Endothelial cell of umbilical vein (primary cell): ENCODE measurements at regions not wholly inside any gene's neighbourhood (a gene's known extent, or its start where the extent isn't known, plus 50 kb on each side); places are given as distances from the start of the nearest gene placed in this dataset.

Experiments
- BruUV-seq: library from RNA; stranded (reverse); fragments of 400-500 nt; replicated peaks from 2 replicates; lab custom pipeline; 2021; lab: Mats Ljungman, UMichigan
- CTCF ChIA-PET: fragments of 300-600, 350-600 bp; sonication (Branson Sonifier 250); formaldehyde crosslinking; loops from one replicate; lab custom pipeline; 2021; ENCODE audit warnings: antibody characterized with exemption, inconsistent platforms; lab: Charles Lee
- POLR2A ChIA-PET: fragments of 300-600, 350-600 bp; sonication (Branson Sonifier 250); formaldehyde crosslinking; loops from one replicate; lab custom pipeline; 2021; ENCODE audit warnings: antibody characterized with exemption, inconsistent platforms; lab: Charles Lee
- DNase-seq: peaks from one replicate; pipeline ENCODE4 v3.0.0-alpha.2; 2011; ENCODE audit warnings: low read depth, low spot score
- FAIRE-seq: peaks from 2 replicates; lab custom pipeline; 2011; peaks lifted over from hg19 to GRCh38; lab: Jason Lieb, UNC
- H2AFZ ChIP-seq: 2 replicates; pipeline ENCODE4 v1.6.0; 2012; ENCODE audit warnings: low read depth, low read length, control low read depth, inconsistent platforms
- H3K27ac ChIP-seq: 2 replicates; pipeline ENCODE4 v1.5.1; 2011; ENCODE audit warnings: low read depth, mild to moderate bottlenecking, control low read depth, low read length, moderate library complexity; ENCODE audit not compliant: insufficient read depth
- H3K27me3 ChIP-seq, 2 experiments: 2 replicates each; pipeline versions ENCODE4 v1.6.0 to v1.6.1; 2011; ENCODE audit warnings: low read length in 2 of 2, mixed read lengths in 1 of 2; ENCODE audit not compliant: control insufficient read depth in 2 of 2, insufficient read depth in 2 of 2
- H3K36me3 ChIP-seq, 2 experiments: 2 replicates in 1 of 2; 3 replicates in 1 of 2; pipeline ENCODE4 v1.5.1; 2011; ENCODE audit warnings: low read length in 2 of 2, mild to moderate bottlenecking in 1 of 2, moderate library complexity in 1 of 2; ENCODE audit not compliant: control insufficient read depth in 2 of 2, insufficient read depth in 2 of 2; ENCODE audit errors: extremely low read depth in 1 of 2
- H3K4me1 ChIP-seq: 3 replicates; pipeline ENCODE4 v1.5.1; 2011; ENCODE audit warnings: mild to moderate bottlenecking, low read length; ENCODE audit not compliant: control insufficient read depth, insufficient read depth; ENCODE audit errors: extremely low read depth
- H3K4me2 ChIP-seq: 2 replicates; pipeline ENCODE4 v1.6.1; 2011; ENCODE audit warnings: low read length, control low read depth, mixed read lengths; ENCODE audit not compliant: insufficient read depth
- H3K4me3 ChIP-seq, 3 experiments: fragments of 200-600 bp in 1 of 3; sonication (generic), shearing (Covaris generic) in 1 of 3; replicated peaks in 1 of 3; 2 replicates each; pipeline ENCODE4 v1.5.1; 2011 to 2016; ENCODE audit warnings: control low read depth in 3 of 3, low read length in 3 of 3, mild to moderate bottlenecking in 2 of 3, inconsistent platforms in 1 of 3, low read depth in 1 of 3, moderate library complexity in 1 of 3; ENCODE audit not compliant: insufficient read depth in 1 of 3
- H3K79me2 ChIP-seq: 2 replicates; pipeline ENCODE4 v1.6.0; 2012; ENCODE audit warnings: low read length, inconsistent platforms; ENCODE audit not compliant: control insufficient read depth, insufficient read depth
- H3K9ac ChIP-seq: replicated peaks from 2 replicates; pipeline ENCODE3; 2011; ENCODE audit warnings: low read length, control low read depth; ENCODE audit not compliant: insufficient read depth; ENCODE audit errors: extremely low read depth
- H3K9me1 ChIP-seq: replicated peaks from 3 replicates; pipeline ENCODE4 v1.6.0; 2011; ENCODE audit warnings: mild to moderate bottlenecking, low read length; ENCODE audit not compliant: control insufficient read depth, insufficient read depth; ENCODE audit errors: extremely low read depth
- H3K9me3 ChIP-seq: replicated peaks from 2 replicates; pipeline ENCODE4 v1.5.1; 2012; ENCODE audit warnings: low read length, inconsistent platforms; ENCODE audit not compliant: control insufficient read depth, insufficient read depth
- H4K20me1 ChIP-seq: replicated peaks from 2 replicates; pipeline ENCODE3; 2011; ENCODE audit warnings: mild to moderate bottlenecking, low read length; ENCODE audit not compliant: control insufficient read depth, insufficient read depth; ENCODE audit errors: extremely low read depth
- CTCF ChIP-seq, 2 donors: IDR thresholded peaks; 1 replicate in 1 of 2; 2 replicates in 1 of 2; pipeline ENCODE4 v1.5.1; 2011; ENCODE audit warnings: low read length in 2 of 2, mild to moderate bottlenecking in 2 of 2, moderate library complexity in 2 of 2, control low read depth in 1 of 2, inconsistent platforms in 1 of 2, low read depth in 1 of 2; ENCODE audit not compliant: insufficient read depth in 1 of 2; ENCODE audit errors: extremely low read depth in 1 of 2
- EZH2 ChIP-seq: IDR thresholded peaks from 2 replicates; pipeline ENCODE4 v1.6.1; 2012; ENCODE audit warnings: borderline replicate concordance, low read depth, mild to moderate bottlenecking, moderate library complexity, low read length, inconsistent platforms; ENCODE audit not compliant: severe bottlenecking
- FOS ChIP-seq: IDR thresholded peaks from 2 replicates; pipeline ENCODE4 v1.6.1; 2011; ENCODE audit warnings: mild to moderate bottlenecking, low read length, moderate library complexity, borderline replicate concordance; ENCODE audit not compliant: insufficient read depth
- GATA2 ChIP-seq: IDR thresholded peaks from 2 replicates; pipeline ENCODE4 v1.7.0; 2011; ENCODE audit warnings: low read depth, mild to moderate bottlenecking, moderate library complexity, mixed read lengths, low read length; ENCODE audit not compliant: insufficient read length, insufficient read depth
- JUN ChIP-seq: IDR thresholded peaks from 2 replicates; pipeline ENCODE4 v1.6.1; 2011; ENCODE audit warnings: borderline replicate concordance, low read depth; ENCODE audit not compliant: insufficient read length, insufficient read depth
- MYC ChIP-seq: IDR thresholded peaks from one replicate; pipeline ENCODE4 v1.6.1; 2011; ENCODE audit warnings: mild to moderate bottlenecking, low read depth, low read length
- POLR2A ChIP-seq: IDR thresholded peaks from 2 replicates; pipeline ENCODE4 v1.6.1; 2012; ENCODE audit warnings: low read depth, mild to moderate bottlenecking, control low read depth, low read length
- POLR2AphosphoS5 ChIP-seq: IDR thresholded peaks from 2 replicates; pipeline ENCODE4 v1.6.1; 2012; ENCODE audit warnings: low read depth, mild to moderate bottlenecking, control low read depth, low read length, moderate library complexity; ENCODE audit not compliant: insufficient read depth
- dilution Hi-C: fragments of 300-500 bp; cut with MboI; formaldehyde crosslinking; loops from one replicate; pipeline ENCODE4 v1.15.0; 2019; ENCODE audit warnings: low sequenced_read_pairs; ENCODE audit not compliant: extremely low pct_ligation_motif_present
- intact Hi-C: fragments of 100-400 bp; cut with micrococcal nuclease; formaldehyde crosslinking; loops from one replicate; pipeline ENCODE4 v1.10.0; 2022
- TF ChIP-seq, protein P1 (sequence below): IDR thresholded peaks from 2 replicates; pipeline ENCODE4 v1.6.1; 2011; ENCODE audit not compliant: insufficient read depth, insufficient read length

DNA sequence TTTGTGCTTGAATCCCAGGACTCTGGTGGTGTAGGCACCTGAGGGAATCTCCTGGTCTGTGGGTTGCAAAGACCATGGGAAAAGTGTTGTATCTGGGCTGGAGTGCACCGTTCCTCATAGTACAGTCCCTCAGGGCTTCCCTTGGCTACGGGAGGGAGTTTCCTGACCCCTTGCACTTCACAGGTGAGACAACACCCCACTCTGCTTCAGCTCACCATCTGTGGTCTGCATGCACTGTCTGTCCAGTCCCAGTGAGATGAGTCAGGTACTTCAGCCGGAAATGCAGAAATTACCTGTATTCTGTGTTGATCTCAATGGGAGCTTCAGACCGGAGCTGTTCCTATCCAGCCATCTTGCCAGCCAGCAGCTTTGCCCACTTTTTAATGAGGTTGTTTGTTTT is 353.0 kb upstream of the IRS4 start:
- intact Hi-C loops (no loop called here), dilution Hi-C loops (no loop called here)
- Histone ChIP-seq H4K20me1 (no peaks in the 10 kb centered on the region), H3K9me1 (no peaks in the 10 kb centered on the region), H3K4me2 (no peak overlapping the region), H3K79me2 (no peaks in the 10 kb centered on the region), H3K36me3 (no peaks in the 10 kb centered on the region), H3K4me1 (no peaks in the 10 kb centered on the region), H2AFZ (no peak overlapping the region), H3K27me3 (no peaks in the 10 kb centered on the region), H3K27ac (no peak overlapping the region), H3K9ac (no peak overlapping the region), H3K4me3 (no peak overlapping the region), H3K9me3 (no peaks in the 10 kb centered on the region)
- TF ChIP-seq POLR2AphosphoS5 = no peak
- no peak for TF ChIP-seq GATA2
- TF ChIP-seq, protein P1, sequence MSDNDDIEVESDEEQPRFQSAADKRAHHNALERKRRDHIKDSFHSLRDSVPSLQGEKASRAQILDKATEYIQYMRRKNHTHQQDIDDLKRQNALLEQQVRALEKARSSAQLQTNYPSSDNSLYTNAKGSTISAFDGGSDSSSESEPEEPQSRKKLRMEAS = no peak
- no peak for TF ChIP-seq FOS
- TF ChIP-seq EZH2 = no peak
- TF ChIP-seq POLR2A = no peak
- no peak for TF ChIP-seq CTCF (IDR thresholded peaks at IDR 0.05; ENCODE audit: extremely low read depth in 1 of 2, insufficient read depth in 1 of 2, low read depth in 1 of 2, low read length in 2 of 2)
- TF ChIP-seq JUN = no peak
- no peak for TF ChIP-seq MYC
- no peak for FAIRE-seq
- ChIA-PET CTCF (no interaction called here), POLR2A (no interaction called here)
- no TSS peak for BruUV-seq
- DNase-seq = no peak
